B cell (primary cell): ENCODE measurements at regions not wholly inside any gene's neighbourhood (a gene's known extent, or its start where the extent isn't known, plus 50 kb on each side); places are given as distances from the start of the nearest gene placed in this dataset.

Experiments used
- CTCF ChIP-seq: fragments of 200-600 bp; IDR thresholded peaks from one replicate; pipeline ENCODE4 v1.8.0; 2022; ENCODE audit warnings: antibody characterized with exemption, mild to moderate bottlenecking
- EZH2 ChIP-seq: IDR thresholded peaks from 2 replicates; pipeline ENCODE4 v1.6.1; 2012; ENCODE audit warnings: borderline replicate concordance, low read depth, mild to moderate bottlenecking, moderate library complexity, low read length; ENCODE audit not compliant: insufficient read depth, poor library complexity, severe bottlenecking

DNA sequence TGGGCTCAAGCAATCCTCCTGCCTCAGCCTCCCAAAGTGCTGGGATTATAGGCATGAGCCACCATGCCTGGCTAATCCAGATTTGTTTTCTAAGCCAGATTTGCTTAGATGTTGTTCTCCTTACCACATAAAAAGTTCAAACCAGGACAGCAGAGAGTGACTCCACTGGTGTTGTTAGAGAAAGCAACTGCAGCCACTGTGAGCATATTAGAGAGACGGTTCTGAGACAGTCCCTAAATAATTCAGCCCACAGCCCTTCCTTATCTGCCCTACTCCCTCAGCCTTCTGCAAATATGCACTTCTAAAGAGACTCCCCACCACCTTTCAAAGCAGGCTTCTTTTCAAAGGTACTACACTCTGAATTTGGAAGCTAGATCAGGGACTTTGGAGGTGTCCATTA is 96.1 kb downstream of the DRD1 start:
- TF ChIP-seq CTCF, result no peak
- no peak for TF ChIP-seq EZH2
